SH-SY5Y (cell line): ENCODE measurements at regions not wholly inside any gene's neighbourhood (a gene's known extent, or its start where the extent isn't known, plus 50 kb on each side); places are given as distances from the start of the nearest gene placed in this dataset.

Experiments
- GATA2 ChIP-seq: IDR thresholded peaks from 2 replicates; pipeline ENCODE4 v1.6.1; 2011; ENCODE audit warnings: mild to moderate bottlenecking, low read depth, low read length
- GATA3 ChIP-seq: IDR thresholded peaks from 2 replicates; pipeline ENCODE4 v1.6.1; 2011; ENCODE audit warnings: low read depth, mild to moderate bottlenecking, low read length, moderate library complexity

- TF ChIP-seq GATA3 = no peak
- no peak for TF ChIP-seq GATA2
Measured at GRCh38 chr2:234187646-234188174, 137.2 kb downstream of the SPP2 start.
